Natural killer cell treated with Interleukin-12 subunit alpha and Interleukin-12 subunit beta and Interleukin-15 and Interleukin-18, amount 100 ng/mL, for 72 hours (primary cell): ENCODE measurements at regions not wholly inside any gene's neighbourhood (a gene's known extent, or its start where the extent isn't known, plus 50 kb on each side); places are given as distances from the start of the nearest gene placed in this dataset.

Source experiments
- ATAC-seq, 2 donors: fragments of 150-1000 bp; cut with Tn5 transposase in 1 of 2; sonication (Bioruptor Pico), chemical (Tn5 transposase) in 1 of 2; 2 replicates each; pipeline ENCODE4 v1.10.0; 2021
- DNase-seq: peaks from one replicate; pipeline ENCODE4 v3.0.0; 2022; ENCODE audit warnings: low spot score
- H3K27ac Mint-ChIP-seq, 2 donors: 1 replicate in 1 of 2; 2 replicates in 1 of 2; pipeline ENCODE4 v1.8.0; 2022; ENCODE audit warnings: mixed read lengths in 2 of 2, mild to moderate bottlenecking in 1 of 2, moderate library complexity in 1 of 2
- H3K27me3 Mint-ChIP-seq, 2 donors: 1 replicate in 1 of 2; 2 replicates in 1 of 2; pipeline ENCODE4 v1.8.0; 2022; ENCODE audit warnings: mixed read lengths in 2 of 2
- H3K36me3 Mint-ChIP-seq: one replicate; pipeline ENCODE4 v1.8.0; 2022; ENCODE audit warnings: mixed read lengths
- H3K4me1 Mint-ChIP-seq, 2 donors: 1 replicate in 1 of 2; 2 replicates in 1 of 2; pipeline ENCODE4 v1.8.0; 2022; ENCODE audit warnings: low read depth in 2 of 2, mixed read lengths in 2 of 2, mild to moderate bottlenecking in 1 of 2
- H3K4me3 Mint-ChIP-seq: one replicate; pipeline ENCODE4 v1.8.0; 2022; ENCODE audit warnings: mixed read lengths
- H3K9me3 Mint-ChIP-seq: 2 replicates; pipeline ENCODE4 v1.8.0; 2022; ENCODE audit warnings: mixed read lengths

DNA sequence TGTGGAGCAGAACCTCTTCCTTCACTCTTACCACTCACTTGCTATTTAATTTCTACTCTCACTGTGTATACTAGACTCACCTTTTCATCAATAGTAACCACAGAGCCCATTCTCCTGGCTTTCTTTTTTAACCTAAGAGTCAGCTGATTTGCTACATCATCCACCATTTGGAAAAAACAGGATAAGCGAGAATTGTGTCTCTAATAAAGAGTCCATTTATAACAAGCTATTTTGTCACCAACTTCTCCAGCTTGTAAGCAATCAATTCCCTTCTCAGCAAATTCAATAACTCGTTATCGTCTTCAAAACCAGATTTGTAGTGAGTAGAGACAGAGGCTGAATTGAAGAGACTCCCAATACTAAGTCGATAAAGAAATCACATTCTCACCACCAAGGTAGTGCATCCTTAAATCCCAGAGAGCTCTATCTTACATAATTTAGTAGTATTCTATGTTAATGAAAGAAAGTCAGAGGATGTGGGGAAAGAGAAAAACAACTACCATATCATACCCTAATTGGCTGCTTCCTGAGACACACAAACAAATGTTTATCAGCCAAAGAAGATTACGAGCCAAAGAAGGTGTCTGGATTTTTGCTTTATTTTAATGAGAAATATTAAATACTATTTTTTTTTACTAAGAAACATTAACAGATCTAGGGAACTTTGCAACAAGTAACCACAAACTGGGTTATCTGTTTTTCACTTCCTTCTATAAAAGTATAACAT, 52.5 kb upstream of the SPTBN1 start:
- Mint-ChIP-seq H3K4me1 (peaks cover 0 to 3% of the 10 kb centered on the region in 2 donors), H3K4me3 (no peak overlapping the region), H3K27me3 (peaks cover 14 to 20% of the 10 kb centered on the region in 2 donors), H3K36me3 (no peaks in the 10 kb centered on the region), H3K9me3 (no peaks in the 10 kb centered on the region), H3K27ac (no peak overlapping the region)
- ATAC-seq (no peak), DNase-seq (no peak)

DNA sequence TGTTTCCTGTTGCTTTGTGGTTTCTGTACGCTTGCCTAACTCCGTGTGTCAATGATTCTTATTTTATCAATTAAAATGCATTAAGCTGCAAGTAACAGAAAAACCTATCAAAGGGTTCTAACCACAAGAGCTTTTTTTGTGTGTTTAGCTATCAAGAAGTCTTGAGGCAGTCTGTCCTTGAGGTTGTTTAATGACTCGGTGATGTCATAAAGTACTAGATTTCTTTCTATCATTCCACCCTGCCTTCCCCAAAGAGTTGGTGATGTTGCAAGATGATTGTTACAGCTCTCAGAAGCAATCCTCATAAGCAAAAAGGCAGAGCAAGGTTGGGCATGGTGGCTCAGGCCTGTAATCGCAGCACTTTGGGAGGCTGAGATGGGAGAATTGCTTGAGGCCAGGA, 51.9 kb upstream of the SPTBN1 start:
- H3K4me1 Mint-ChIP-seq = peaks cover 0 to 3% of the 10 kb centered on the region in 2 donors
- peaks cover 14 to 20% of the 10 kb centered on the region in 2 donors for H3K27me3 Mint-ChIP-seq
- DNase-seq = no peak
- no peak for ATAC-seq
- no peak overlapping the region for H3K27ac Mint-ChIP-seq
- no peaks in the 10 kb centered on the region for H3K36me3 Mint-ChIP-seq
- H3K4me3 Mint-ChIP-seq = no peak overlapping the region
- no peaks in the 10 kb centered on the region for H3K9me3 Mint-ChIP-seq

DNA sequence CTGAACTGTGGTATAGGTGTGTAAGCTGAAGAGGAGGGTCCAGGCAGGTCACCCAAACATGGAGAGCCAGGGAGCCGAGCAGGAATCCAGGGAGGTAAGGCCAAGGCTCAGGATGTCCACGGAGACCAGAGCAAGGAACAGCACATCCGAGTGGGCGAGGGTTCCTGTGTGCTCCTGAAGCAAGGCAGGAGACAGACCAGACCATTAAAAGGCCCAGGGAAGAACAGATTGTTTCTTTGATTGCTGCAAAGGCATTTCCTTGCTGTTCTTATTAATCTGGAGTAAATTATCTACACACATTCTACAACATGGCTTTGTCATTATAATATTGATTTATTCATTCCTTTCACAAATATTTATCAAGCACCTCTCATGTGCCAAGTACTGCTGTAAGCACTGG, 50.1 kb upstream of the SPTBN1 start:
- Mint-ChIP-seq H3K9me3 (no peaks in the 10 kb centered on the region), H3K27me3 (peaks cover 16 to 30% of the 10 kb centered on the region in 2 donors), H3K4me1 (peaks cover 0 to 3% of the 10 kb centered on the region in 2 donors), H3K27ac (no peak overlapping the region), H3K36me3 (no peaks in the 10 kb centered on the region), H3K4me3 (no peak overlapping the region)
- DNase-seq (no peak), ATAC-seq (no peak)
